ENCODE measurements at regions not wholly inside any gene's neighbourhood (a gene's known extent, or its start where the extent isn't known, plus 50 kb on each side); places are given as distances from the start of the nearest gene placed in this dataset.

DNA sequence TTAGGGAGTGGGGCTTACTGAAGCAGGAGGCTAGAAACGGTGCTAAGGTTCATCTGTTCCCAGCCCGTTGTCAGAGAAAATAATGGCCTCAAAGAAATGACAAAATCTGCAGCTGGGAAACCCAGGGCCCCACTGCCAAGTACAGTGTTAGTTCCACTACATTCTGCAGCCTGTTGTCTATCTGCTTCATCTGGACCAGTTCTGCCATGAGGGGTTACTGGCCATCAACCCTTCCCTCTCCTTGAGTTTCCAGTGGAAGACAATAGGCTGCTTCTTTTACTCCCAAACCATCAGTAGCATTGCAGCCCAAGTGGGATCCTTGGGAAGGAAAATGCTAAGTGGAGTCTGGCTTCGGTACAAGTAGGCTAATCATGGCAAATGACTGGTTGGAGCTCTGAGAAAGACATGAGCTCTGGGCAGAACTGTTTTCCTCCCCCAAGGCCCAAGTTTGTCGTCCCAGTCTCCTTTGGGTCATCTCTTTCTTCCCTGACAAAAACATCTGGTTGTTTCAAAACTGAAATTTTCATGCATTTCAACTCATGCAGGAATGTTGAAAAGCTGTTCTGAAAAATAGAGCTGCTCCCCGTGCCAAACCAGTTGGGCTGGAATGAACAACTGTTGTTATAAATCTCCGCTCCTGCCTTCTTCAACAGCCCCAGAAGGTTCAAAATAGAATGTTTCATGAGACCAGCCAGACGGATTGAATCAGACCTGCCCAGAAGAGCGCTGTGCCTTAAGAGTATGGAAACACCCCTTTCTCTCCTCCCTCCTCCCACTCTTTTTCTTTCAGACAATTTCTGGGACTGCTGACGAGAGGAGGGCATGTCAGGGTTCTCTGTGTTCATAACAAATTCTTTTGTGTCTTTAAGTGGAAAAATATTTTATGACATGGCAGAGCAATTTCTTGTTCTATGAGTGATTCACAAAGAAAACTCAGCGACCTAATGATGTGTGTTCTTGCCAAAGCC lies 116.6 kb downstream of the RAB18 start:
- TF ChIP-seq, protein P1, sequence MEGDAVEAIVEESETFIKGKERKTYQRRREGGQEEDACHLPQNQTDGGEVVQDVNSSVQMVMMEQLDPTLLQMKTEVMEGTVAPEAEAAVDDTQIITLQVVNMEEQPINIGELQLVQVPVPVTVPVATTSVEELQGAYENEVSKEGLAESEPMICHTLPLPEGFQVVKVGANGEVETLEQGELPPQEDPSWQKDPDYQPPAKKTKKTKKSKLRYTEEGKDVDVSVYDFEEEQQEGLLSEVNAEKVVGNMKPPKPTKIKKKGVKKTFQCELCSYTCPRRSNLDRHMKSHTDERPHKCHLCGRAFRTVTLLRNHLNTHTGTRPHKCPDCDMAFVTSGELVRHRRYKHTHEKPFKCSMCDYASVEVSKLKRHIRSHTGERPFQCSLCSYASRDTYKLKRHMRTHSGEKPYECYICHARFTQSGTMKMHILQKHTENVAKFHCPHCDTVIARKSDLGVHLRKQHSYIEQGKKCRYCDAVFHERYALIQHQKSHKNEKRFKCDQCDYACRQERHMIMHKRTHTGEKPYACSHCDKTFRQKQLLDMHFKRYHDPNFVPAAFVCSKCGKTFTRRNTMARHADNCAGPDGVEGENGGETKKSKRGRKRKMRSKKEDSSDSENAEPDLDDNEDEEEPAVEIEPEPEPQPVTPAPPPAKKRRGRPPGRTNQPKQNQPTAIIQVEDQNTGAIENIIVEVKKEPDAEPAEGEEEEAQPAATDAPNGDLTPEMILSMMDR (IDR thresholded peaks at IDR 0.05 in 4 of 5, conservative IDR thresholded peaks at IDR 0.05 in 1 of 5): no peak
- no peak for TF ChIP-seq POLR2A (IDR thresholded peaks at IDR 0.05)
